ENCODE measurements at regions not wholly inside any gene's neighbourhood (a gene's known extent, or its start where the extent isn't known, plus 50 kb on each side); places are given as distances from the start of the nearest gene placed in this dataset.

GRCh38 chr18:8458546-8459215, 150.6 kb upstream of the RAB12 start:
- no peak for DNase-seq (ENCODE audit: low read depth in 3 of 3)

GRCh38 chr18:8460748-8461147, 148.5 kb upstream of the RAB12 start:
- no peak for DNase-seq (ENCODE audit: low read depth in 3 of 3)

DNA sequence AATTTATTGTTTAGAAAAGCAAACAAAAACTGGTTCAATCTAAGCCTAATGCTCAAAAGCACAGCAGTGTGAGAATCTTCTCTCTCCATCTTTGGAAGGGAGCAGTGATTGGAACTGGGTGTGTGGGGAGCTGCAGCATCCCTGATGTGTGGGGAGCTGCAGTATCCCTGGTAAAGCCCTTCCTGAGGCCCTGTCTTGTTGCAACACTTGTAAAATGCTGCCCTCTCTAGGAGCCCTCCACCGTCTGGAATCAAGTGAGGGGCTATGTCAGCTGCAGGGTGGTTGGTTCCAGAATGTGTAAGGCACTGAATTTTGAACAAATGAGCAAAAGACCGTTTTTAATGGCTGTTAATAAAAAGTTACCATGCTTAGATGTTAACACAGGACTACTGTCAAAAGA, 147.7 kb upstream of the RAB12 start:
- DNase-seq (ENCODE audit: low read depth in 3 of 3): no peak

DNA sequence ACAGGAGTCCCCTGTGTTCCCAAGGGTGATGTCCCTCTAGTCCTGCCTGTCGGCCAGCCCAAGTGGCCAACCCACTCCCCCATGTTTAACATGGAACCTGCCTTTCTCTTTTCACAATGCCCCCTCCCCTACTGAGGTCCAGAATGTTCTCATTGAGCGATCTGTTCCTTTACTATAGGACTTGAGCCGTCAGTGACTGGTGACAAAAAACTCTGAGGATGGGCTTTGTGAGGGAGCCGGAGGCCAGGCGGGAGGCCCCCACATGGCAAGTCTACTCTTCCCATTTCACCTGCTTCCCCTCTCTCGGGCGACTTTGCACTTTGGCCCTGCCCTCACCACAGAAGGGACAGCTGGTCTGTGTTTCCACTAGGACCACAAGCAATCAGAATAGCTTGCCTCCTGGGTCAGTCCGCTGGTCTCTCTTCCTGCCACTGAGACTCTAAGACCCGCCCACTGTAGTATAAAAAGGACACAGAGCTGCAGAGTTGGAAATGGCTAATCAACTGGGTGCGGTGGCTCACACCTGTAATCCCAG, 146.5 kb upstream of the RAB12 start:
- no peak for DNase-seq (ENCODE audit: low read depth in 3 of 3)

DNA sequence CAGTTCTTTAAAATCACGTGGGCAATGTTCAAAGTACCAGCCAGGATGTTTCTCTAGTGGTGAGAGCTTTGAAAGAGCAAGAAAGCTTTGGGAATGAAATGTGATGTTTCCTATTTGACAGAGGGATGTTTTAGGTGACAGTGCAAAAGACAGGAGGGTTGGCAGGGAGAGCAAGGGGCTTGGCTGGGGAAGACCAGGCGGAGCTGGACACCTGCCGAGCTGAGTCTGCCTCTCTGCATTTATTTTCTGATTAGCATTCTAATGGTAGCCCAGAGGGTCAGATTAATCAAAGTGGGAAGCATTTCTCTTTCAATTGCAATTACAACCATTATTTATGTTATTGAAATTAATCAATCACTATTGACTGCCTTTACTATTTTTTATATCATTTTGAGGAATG, 145.4 kb upstream of the RAB12 start:
- DNase-seq (ENCODE audit: low read depth in 3 of 3): no peak

GRCh38 chr18:8468191-8468590, 141.0 kb upstream of the RAB12 start:
- no peak for DNase-seq (ENCODE audit: low read depth in 3 of 3)

GRCh38 chr18:8468921-8469335, 140.3 kb upstream of the RAB12 start:
- DNase-seq (ENCODE audit: low read depth in 3 of 3): no peak

GRCh38 chr18:8469544-8470130, 139.6 kb upstream of the RAB12 start:
- no peak for DNase-seq (ENCODE audit: low read depth in 3 of 3)

GRCh38 chr18:8471372-8471771, 137.9 kb upstream of the RAB12 start:
- DNase-seq (ENCODE audit: low read depth in 3 of 3): no peak

DNA sequence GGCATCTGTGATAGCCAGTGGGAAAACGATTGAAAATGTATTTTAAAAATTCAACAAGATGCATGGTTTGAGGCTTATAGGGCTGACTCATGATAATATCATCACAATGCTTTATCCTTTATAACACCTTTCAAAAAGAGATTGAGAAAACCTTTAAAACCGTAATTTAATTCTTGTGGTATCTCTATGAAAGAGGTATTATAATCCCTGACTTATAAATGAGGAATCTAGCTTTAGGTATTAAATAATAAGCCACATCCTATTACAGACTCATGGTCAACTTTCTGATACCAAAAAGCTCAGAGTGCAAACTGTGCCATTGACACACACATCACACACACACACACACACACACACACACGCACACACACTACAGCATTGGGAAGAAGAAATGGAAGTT, 134.6 kb upstream of the RAB12 start:
- DNase-seq (ENCODE audit: low read depth in 3 of 3): no peak

GRCh38 chr18:8477615-8478014, 131.6 kb upstream of the RAB12 start:
- DNase-seq (ENCODE audit: low read depth in 3 of 3): no peak

DNA sequence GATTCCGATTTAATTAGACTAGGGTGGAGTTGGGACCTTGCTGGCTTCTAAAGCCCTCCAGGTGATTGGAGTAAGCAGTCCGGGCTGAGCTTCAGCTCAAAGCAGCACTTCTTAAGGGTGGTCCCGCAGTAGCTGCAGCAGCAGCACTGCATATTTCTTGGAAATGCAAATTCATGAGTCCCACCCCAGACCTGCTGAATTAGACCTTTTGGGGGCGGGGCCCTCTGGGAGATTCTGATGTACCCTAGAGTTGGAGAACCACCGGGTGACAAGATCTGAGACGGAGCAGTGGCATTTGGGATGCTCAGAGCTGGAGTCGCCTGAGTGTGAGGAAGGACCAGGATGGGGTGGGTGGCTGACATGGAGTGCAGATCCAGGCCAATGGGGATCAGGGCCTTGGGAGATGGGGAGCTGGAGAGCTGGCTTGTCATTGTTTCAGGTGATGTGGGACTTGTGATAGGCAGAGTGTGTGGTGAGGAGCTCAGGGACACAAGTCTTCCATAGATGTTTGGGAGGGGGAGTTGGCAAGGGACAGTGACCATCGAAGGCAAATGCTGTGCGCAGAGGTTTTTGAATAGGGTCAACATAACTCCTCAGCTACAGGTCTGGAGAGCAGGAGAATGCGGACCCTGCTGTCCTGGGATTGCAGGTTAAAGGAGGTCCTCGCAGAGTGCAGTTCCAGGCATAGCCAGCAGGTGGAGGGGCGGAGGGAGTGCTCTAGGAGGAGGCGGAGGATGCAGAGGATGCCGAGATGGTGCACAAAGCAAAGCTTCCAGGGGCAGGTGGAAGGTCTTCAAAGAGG, 130.9 kb upstream of the RAB12 start:
- DNase-seq (ENCODE audit: low read depth in 3 of 3): peak in 2 of 3 experiments; percentile 5 to 26

DNA sequence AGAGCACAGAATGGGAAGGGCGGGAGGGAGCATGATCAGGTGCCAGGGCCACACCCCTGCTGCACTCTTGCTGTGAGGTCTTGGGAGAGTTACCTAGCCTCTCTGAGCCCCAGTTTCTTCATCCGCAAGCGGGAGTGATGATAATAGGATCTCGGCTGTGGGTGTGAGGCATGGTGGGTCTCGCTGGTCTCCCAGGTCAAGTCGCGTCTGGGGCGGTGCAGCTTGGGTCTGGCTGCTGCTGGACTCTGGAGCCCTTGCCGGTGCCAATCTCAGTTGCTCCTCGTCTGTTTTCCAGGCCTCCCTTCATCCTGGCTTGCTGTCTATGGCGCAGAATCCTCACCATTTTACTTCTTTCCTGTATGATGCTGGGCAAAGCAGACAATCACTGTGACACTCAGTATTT, 130.3 kb upstream of the RAB12 start:
- DNase-seq (ENCODE audit: low read depth in 3 of 3): no peak

GRCh38 chr18:8479789-8480188, 129.4 kb upstream of the RAB12 start:
- DNase-seq (ENCODE audit: low read depth in 3 of 3): no peak

GRCh38 chr18:8480506-8481328, 128.5 kb upstream of the RAB12 start:
- no peak for DNase-seq (ENCODE audit: low read depth in 3 of 3)

DNA sequence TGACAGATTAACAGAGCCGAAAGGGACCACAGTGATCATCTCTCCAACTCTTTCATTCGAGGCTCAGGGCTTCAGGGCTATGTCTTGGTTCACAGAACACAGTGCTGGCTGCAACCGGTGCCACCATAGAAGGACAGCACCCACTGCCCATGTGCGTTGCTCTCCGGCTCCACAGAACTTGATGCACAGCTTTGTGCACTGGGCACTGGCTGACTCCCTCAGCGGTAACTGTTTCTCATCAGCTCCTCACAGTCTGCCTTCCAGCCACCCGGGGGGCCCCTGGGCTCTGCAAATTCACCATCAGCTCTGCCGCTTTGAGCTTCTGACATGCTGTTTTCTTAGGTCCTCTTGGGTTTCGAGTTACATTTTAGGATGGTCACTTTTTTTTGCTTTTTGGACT, 124.3 kb upstream of the RAB12 start:
- no peak for DNase-seq (ENCODE audit: low read depth in 3 of 3)

DNA sequence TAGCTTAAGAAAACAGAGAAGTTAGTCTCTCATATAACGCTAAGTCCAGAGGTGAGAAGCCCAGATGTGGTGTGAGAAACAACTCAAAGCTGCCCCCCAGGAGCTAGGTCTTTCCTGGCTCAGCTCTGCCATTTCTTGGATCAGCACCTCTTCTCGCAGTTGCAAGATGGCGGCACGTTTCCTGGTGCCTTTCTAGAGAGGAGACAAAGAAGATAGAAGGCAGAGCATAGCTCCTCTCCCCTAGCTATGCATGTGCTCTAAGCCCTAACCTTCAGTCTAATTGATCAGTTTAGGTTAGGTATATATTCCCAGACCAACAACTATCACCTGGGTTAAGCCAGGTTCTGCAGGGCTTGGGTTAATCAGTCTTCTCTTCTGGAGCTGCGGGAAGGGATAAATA, 119.5 kb upstream of the RAB12 start:
- no peak for DNase-seq (ENCODE audit: low read depth in 3 of 3)

DNA sequence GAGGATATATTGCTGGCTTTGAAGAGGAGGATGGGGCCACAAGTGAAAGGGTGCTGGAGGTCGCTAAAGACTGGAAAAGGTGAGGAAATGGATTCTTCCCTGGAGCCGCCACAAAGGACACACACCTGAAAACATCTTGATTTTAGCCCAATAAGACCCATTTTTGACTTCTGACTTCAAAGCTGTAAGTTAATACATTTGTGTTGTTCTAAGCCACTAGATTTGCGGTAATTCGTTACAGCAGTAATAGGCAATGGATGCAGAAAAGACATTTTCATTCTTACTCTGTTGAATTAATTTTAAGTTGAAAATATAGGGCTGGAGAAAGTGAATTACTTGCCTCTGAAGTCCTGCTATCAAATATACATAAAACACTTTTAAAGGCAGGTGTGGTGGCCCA, 117.7 kb upstream of the RAB12 start:
- DNase-seq (ENCODE audit: low read depth in 3 of 3): no peak

GRCh38 chr18:8493141-8493540, 116.1 kb upstream of the RAB12 start:
- no peak for DNase-seq (ENCODE audit: low read depth in 3 of 3)

GRCh38 chr18:8496186-8496585, 113.1 kb upstream of the RAB12 start:
- DNase-seq (ENCODE audit: low read depth in 3 of 3): no peak

GRCh38 chr18:8498905-8499304, 110.3 kb upstream of the RAB12 start:
- DNase-seq (ENCODE audit: low read depth in 3 of 3): no peak
